ENCODE measurements at regions not wholly inside any gene's neighbourhood (a gene's known extent, or its start where the extent isn't known, plus 50 kb on each side); places are given as distances from the start of the nearest gene placed in this dataset.

DNA sequence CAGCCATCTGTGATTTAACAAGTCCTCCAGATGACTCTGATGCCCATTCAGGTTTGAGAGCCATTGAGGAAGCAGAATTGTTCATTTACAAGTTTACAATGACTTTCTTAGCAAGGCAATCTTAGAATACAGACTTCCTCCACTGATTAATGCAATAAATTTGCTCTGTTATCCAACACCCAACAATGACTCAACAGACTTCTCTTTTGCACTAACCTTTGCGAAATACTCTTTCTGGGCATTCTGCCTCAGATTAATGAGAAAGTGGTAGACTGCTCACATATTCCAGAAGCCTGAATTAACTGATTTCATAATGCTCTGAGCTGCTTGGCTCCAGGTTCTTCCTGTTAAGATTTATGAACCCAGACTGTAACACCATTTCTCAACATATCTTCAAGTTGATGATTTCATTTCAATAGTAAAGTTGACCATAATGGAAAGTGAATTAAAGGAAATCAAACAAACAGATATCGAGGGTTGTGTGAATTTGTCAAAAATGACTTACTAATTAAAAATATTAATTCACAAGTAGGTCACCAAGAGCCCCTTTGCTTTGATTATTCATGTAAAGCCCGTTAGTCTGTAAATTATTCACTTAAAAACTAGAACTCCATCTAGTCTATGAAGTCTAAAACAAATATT, 70.5 kb upstream of the BLID start:
- no TSS peak for BruUV-seq (replicated peaks)
- Mint-ChIP-seq H3K4me1 (ENCODE audit: low read depth, unreplicated experiment) (peaks cover 12% of the 10 kb centered on the region), H3K27ac (ENCODE audit: unreplicated experiment) (no peak overlapping the region), H3K4me3 (ENCODE audit: low read depth, unreplicated experiment) (no peak overlapping the region), H3K27me3 (ENCODE audit: unreplicated experiment) (no peaks in the 10 kb centered on the region), H3K36me3 (ENCODE audit: insufficient read depth, unreplicated experiment) (no peaks in the 10 kb centered on the region), H3K9me3 (ENCODE audit: low read depth, unreplicated experiment) (peaks cover 8% of the 10 kb centered on the region)
- DNase-seq = no peak
- CTCF ChIA-PET = no interaction called here
- intact Hi-C loops (cut with micrococcal nuclease; ENCODE audit: unreplicated experiment) = no loop called here
- TF ChIP-seq, protein P1, sequence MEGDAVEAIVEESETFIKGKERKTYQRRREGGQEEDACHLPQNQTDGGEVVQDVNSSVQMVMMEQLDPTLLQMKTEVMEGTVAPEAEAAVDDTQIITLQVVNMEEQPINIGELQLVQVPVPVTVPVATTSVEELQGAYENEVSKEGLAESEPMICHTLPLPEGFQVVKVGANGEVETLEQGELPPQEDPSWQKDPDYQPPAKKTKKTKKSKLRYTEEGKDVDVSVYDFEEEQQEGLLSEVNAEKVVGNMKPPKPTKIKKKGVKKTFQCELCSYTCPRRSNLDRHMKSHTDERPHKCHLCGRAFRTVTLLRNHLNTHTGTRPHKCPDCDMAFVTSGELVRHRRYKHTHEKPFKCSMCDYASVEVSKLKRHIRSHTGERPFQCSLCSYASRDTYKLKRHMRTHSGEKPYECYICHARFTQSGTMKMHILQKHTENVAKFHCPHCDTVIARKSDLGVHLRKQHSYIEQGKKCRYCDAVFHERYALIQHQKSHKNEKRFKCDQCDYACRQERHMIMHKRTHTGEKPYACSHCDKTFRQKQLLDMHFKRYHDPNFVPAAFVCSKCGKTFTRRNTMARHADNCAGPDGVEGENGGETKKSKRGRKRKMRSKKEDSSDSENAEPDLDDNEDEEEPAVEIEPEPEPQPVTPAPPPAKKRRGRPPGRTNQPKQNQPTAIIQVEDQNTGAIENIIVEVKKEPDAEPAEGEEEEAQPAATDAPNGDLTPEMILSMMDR (IDR thresholded peaks at IDR 0.05; ENCODE audit: unreplicated experiment) = no peak

DNA sequence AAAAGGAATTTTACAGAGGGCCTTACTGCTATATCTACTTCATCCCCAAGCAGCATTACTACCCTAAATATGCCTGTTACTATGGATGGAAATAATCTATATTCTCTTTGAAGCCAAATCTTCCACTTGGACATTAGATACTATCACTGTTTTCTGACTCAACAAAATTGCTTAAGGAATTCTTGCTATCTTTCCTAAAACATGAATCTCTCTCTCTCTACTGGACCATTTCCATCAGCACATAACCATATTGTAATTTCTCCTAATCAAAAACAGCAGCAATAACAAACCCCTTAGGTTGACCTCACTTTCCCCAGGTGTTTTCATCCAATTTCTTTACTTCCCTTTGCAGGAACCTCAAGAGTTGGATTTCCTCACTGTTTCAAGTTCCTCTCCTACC, 67.9 kb upstream of the BLID start:
- Mint-ChIP-seq H3K9me3 (ENCODE audit: low read depth, unreplicated experiment) (peaks cover 8% of the 10 kb centered on the region), H3K4me1 (ENCODE audit: low read depth, unreplicated experiment) (peaks cover 28% of the 10 kb centered on the region), H3K36me3 (ENCODE audit: insufficient read depth, unreplicated experiment) (no peaks in the 10 kb centered on the region), H3K27ac (ENCODE audit: unreplicated experiment) (no peak overlapping the region), H3K27me3 (ENCODE audit: unreplicated experiment) (no peaks in the 10 kb centered on the region), H3K4me3 (ENCODE audit: low read depth, unreplicated experiment) (no peak overlapping the region)
- BruUV-seq (replicated peaks) = no TSS peak
- DNase-seq = no peak
- CTCF ChIA-PET = no interaction called here
- TF ChIP-seq, protein P1 (IDR thresholded peaks at IDR 0.05; ENCODE audit: unreplicated experiment) = no peak
- intact Hi-C loops (cut with micrococcal nuclease; ENCODE audit: unreplicated experiment) = no loop called here

DNA sequence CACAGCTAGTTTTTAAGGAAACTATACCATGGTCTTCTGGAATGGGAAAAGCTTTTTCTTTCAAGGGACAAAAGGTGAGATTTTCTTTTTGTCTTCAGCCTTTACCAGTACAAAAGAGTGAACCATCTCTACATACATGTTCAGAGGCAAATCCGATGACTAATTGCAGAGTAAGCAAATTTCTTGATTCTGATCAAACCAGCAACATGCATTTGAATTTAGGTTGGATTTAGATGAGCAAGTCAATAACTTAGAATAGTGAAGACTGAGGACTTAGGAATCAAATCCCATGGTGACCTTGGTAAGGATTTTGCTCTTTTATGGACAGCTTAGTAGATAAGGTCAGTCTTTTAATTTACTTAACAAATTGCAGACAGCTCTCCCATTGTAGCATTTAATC, 65.9 kb upstream of the BLID start:
- peak overlapping the region; percentile 27 for H3K27ac Mint-ChIP-seq (ENCODE audit: unreplicated experiment)
- no peak overlapping the region for H3K4me3 Mint-ChIP-seq (ENCODE audit: low read depth, unreplicated experiment)
- intact Hi-C loops (cut with micrococcal nuclease; ENCODE audit: unreplicated experiment) = no loop called here
- TF ChIP-seq, protein P1 (IDR thresholded peaks at IDR 0.05; ENCODE audit: unreplicated experiment) = no peak
- DNase-seq = no peak
- H3K4me1 Mint-ChIP-seq (ENCODE audit: low read depth, unreplicated experiment) = peaks cover 28% of the 10 kb centered on the region
- H3K36me3 Mint-ChIP-seq (ENCODE audit: insufficient read depth, unreplicated experiment) = no peaks in the 10 kb centered on the region
- CTCF ChIA-PET = interaction anchor here (0.7 to 0.8 kb wide), 2 partner anchors 12 to 542 kb away, joined by 6 to 9 read pairs; no protein-coding TSS in a partner anchor
- no peaks in the 10 kb centered on the region for H3K27me3 Mint-ChIP-seq (ENCODE audit: unreplicated experiment)
- H3K9me3 Mint-ChIP-seq (ENCODE audit: low read depth, unreplicated experiment) = peaks cover 8% of the 10 kb centered on the region
- BruUV-seq (replicated peaks) = no TSS peak

DNA sequence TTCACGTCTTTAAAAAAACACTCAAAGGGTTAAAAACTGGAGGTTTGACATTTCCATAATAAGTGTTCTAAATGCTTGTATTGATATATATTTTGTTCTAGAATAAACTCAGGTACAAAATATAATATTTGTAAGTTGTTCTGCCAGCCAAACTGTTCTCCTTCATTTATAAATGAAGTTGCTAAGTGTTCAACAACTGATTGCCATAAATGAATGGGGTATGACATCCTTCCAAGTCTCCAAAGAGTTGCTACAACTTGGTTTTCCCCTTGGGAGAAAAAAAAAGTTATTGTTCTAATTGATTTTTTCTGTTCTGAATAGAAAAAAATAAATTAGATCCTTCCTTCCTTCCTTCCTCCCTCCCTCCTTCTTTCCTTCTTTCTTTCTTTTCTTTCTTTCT, 65.4 kb upstream of the BLID start:
- DNase-seq = no peak
- Mint-ChIP-seq H3K36me3 (ENCODE audit: insufficient read depth, unreplicated experiment) (no peaks in the 10 kb centered on the region), H3K27ac (ENCODE audit: unreplicated experiment) (peak overlapping the region; percentile 27), H3K9me3 (ENCODE audit: low read depth, unreplicated experiment) (peaks cover 8% of the 10 kb centered on the region), H3K4me1 (ENCODE audit: low read depth, unreplicated experiment) (peaks cover 28% of the 10 kb centered on the region), H3K27me3 (ENCODE audit: unreplicated experiment) (no peaks in the 10 kb centered on the region), H3K4me3 (ENCODE audit: low read depth, unreplicated experiment) (no peak overlapping the region)
- CTCF ChIA-PET = interaction anchor here (0.7 to 0.8 kb wide), 2 partner anchors 11 to 543 kb away, joined by 6 to 9 read pairs; no protein-coding TSS in a partner anchor
- BruUV-seq (replicated peaks) = no TSS peak
- intact Hi-C loops (cut with micrococcal nuclease; ENCODE audit: unreplicated experiment) = no loop called here
- TF ChIP-seq, protein P1 (IDR thresholded peaks at IDR 0.05; ENCODE audit: unreplicated experiment) = no peak

Data from Calu3 (cell line).